K562 (cell line): ENCODE measurements at regions not wholly inside any gene's neighbourhood (a gene's known extent, or its start where the extent isn't known, plus 50 kb on each side); places are given as distances from the start of the nearest gene placed in this dataset.

ENCODE experiments used
- ATF4 ChIP-seq: fragments of 450-650 bp; formaldehyde crosslinking; IDR thresholded peaks from 2 replicates; pipeline ENCODE4 v1.4.0; 2022; ENCODE audit warnings: mild to moderate bottlenecking, moderate library complexity
- CBFB ChIP-seq: sonication (generic); formaldehyde crosslinking; IDR thresholded peaks from 2 replicates; pipeline ENCODE4 v1.4.0; 2020; ENCODE audit warnings: mild to moderate bottlenecking, missing genetic modification reagents
- CCAR2 ChIP-seq: fragments of 200-400 bp; formaldehyde crosslinking; IDR thresholded peaks from 2 replicates; pipeline ENCODE4 v1.6.1; 2017; ENCODE audit warnings: mild to moderate bottlenecking, low read depth, low read length
- GATA2 ChIP-seq: sonication (generic); formaldehyde crosslinking; IDR thresholded peaks from 2 replicates; pipeline ENCODE4 v1.4.0; 2020; ENCODE audit warnings: mild to moderate bottlenecking, missing genetic modification reagents
- MBD2 ChIP-seq: sonication (generic); IDR thresholded peaks from 2 replicates; pipeline ENCODE4 v1.6.1; 2016; ENCODE audit warnings: low read depth, borderline replicate concordance
- MGA ChIP-seq: fragments of 450-650 bp; IDR thresholded peaks from 2 replicates; pipeline ENCODE4 v1.6.1; 2016; ENCODE audit warnings: mild to moderate bottlenecking, moderate library complexity
- RHOXF2B ChIP-seq: fragments of 250-450 bp; sonication (Bioruptor Pico); conservative IDR thresholded peaks from 2 replicates; pipeline ENCODE4 v1.5.1; 2021
- SMARCB1 ChIP-seq: IDR thresholded peaks from 2 replicates; pipeline ENCODE4 v1.6.1; 2011; ENCODE audit warnings: improper control_type of control experiment, low read depth; ENCODE audit not compliant: insufficient read length
- SMARCE1 ChIP-seq: fragments of 450-650 bp; IDR thresholded peaks from 2 replicates; pipeline ENCODE4 v1.7.1; 2016; ENCODE audit warnings: mild to moderate bottlenecking

GRCh38 chr4:108276690-108277089 is 108.0 kb upstream of the LEF1 start (continued):
- TF ChIP-seq MGA, result no peak
- no peak for TF ChIP-seq GATA2
- TF ChIP-seq MBD2, result no peak
- no peak for TF ChIP-seq CBFB (CRISPR knock-in tag)
- no peak for TF ChIP-seq ATF4
- TF ChIP-seq SMARCB1, result no peak
- TF ChIP-seq CCAR2, result no peak
- TF ChIP-seq RHOXF2B (CRISPR knock-in tag), result no peak
- no peak for TF ChIP-seq SMARCE1
